Limb (tissue), 2 donors: ENCODE measurements at regions not wholly inside any gene's neighbourhood (a gene's known extent, or its start where the extent isn't known, plus 50 kb on each side); places are given as distances from the start of the nearest gene placed in this dataset.
"Not testable (repeated sequence)": the region's sequence is repeated elsewhere in the genome, so short reads cannot be mapped to it uniquely, and the experiment has no call there.

Source experiments
- DNase-seq, 2 donors: peaks; one replicate each; pipeline ENCODE4 v3.0.0-alpha.2; 2016; ENCODE audit errors: extremely low spot score in 2 of 2

GRCh38 chr16:16937576-16937975 lies 533.2 kb downstream of the XYLT1 start:
- no peak for DNase-seq

GRCh38 chr16:16938009-16938408 lies 532.8 kb downstream of the XYLT1 start:
- no peak for DNase-seq

GRCh38 chr16:16938980-16939379 lies 531.8 kb downstream of the XYLT1 start:
- DNase-seq = no peak

GRCh38 chr16:16940351-16940750 lies 530.4 kb downstream of the XYLT1 start:
- no peak for DNase-seq

- DNase-seq = not testable (repeated sequence)
Measured at GRCh38 chr16:16942849-16943248, 527.9 kb downstream of the XYLT1 start.

GRCh38 chr16:16945207-16945606 lies 525.6 kb downstream of the XYLT1 start:
- DNase-seq = no peak

- DNase-seq = no peak
Measured at GRCh38 chr16:16956376-16956775, 514.4 kb downstream of the XYLT1 start.

- DNase-seq = no peak
Measured at GRCh38 chr16:16960785-16961184, 510.0 kb downstream of the XYLT1 start.

- DNase-seq = no peak
Measured at GRCh38 chr16:16966439-16966838, 504.3 kb downstream of the XYLT1 start.

- DNase-seq = no peak
Measured at GRCh38 chr16:16971042-16971441, 499.7 kb downstream of the XYLT1 start.

GRCh38 chr16:16972831-16973230 lies 497.9 kb downstream of the XYLT1 start:
- no peak for DNase-seq

GRCh38 chr16:16973707-16974591 lies 496.8 kb downstream of the XYLT1 start:
- no peak for DNase-seq

- DNase-seq = no peak
Measured at GRCh38 chr16:16982614-16983013, 488.1 kb downstream of the XYLT1 start.

GRCh38 chr16:16983582-16983981 lies 487.2 kb downstream of the XYLT1 start:
- DNase-seq = no peak

GRCh38 chr16:16984091-16984490 lies 486.7 kb downstream of the XYLT1 start:
- DNase-seq = not testable (repeated sequence)

- DNase-seq = no peak
Measured at GRCh38 chr16:16985707-16986106, 485.1 kb downstream of the XYLT1 start.

- DNase-seq = no peak
Measured at GRCh38 chr16:16988963-16989362, 481.8 kb downstream of the XYLT1 start.

GRCh38 chr16:16989368-16989767 lies 481.4 kb downstream of the XYLT1 start:
- DNase-seq = no peak

GRCh38 chr16:16991711-16992110 lies 479.0 kb downstream of the XYLT1 start:
- no peak for DNase-seq

- no peak for DNase-seq
Measured at GRCh38 chr16:16992975-16993765, 477.6 kb downstream of the XYLT1 start.

GRCh38 chr16:16994831-16995230 lies 475.9 kb downstream of the XYLT1 start:
- no peak for DNase-seq

GRCh38 chr16:16996827-16997226 lies 473.9 kb downstream of the XYLT1 start:
- DNase-seq = no peak

GRCh38 chr16:16997349-16997748 lies 473.4 kb downstream of the XYLT1 start:
- no peak for DNase-seq
